ENCODE measurements at regions not wholly inside any gene's neighbourhood (a gene's known extent, or its start where the extent isn't known, plus 50 kb on each side); places are given as distances from the start of the nearest gene placed in this dataset.

DNA sequence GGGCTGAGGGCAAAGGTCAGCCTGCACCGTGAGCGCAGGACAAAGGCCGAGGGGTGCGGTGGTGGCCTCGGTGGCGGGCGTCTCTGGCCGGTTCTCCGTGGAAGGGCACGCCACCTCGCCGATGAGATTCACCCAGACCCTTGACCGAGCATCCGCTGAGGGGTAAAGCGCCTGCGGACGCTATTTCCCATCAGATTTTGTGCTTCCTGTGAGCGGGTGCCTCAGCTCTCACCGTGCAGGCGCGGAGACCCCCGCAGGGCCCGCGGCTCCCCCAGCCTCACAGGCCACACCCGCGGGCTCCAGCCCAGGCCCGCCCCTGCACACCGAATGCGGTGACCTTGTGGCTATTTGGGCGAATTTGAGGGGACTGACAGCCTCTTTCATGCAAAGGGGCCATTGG is 348.0 kb downstream of the TEX29 start:
- TF ChIP-seq, protein P1, sequence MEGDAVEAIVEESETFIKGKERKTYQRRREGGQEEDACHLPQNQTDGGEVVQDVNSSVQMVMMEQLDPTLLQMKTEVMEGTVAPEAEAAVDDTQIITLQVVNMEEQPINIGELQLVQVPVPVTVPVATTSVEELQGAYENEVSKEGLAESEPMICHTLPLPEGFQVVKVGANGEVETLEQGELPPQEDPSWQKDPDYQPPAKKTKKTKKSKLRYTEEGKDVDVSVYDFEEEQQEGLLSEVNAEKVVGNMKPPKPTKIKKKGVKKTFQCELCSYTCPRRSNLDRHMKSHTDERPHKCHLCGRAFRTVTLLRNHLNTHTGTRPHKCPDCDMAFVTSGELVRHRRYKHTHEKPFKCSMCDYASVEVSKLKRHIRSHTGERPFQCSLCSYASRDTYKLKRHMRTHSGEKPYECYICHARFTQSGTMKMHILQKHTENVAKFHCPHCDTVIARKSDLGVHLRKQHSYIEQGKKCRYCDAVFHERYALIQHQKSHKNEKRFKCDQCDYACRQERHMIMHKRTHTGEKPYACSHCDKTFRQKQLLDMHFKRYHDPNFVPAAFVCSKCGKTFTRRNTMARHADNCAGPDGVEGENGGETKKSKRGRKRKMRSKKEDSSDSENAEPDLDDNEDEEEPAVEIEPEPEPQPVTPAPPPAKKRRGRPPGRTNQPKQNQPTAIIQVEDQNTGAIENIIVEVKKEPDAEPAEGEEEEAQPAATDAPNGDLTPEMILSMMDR (IDR thresholded peaks at IDR 0.05) = no peak
- TF ChIP-seq EP300 (IDR thresholded peaks at IDR 0.05) (no peak), POLR2AphosphoS5 (IDR thresholded peaks at IDR 0.05) (no peak)

Data from esophagus muscularis mucosa (tissue), 4 donors.